Small intestine (tissue), 7 donors: ENCODE measurements at regions not wholly inside any gene's neighbourhood (a gene's known extent, or its start where the extent isn't known, plus 50 kb on each side); places are given as distances from the start of the nearest gene placed in this dataset.
"Not testable (repeated sequence)": the region's sequence is repeated elsewhere in the genome, so short reads cannot be mapped to it uniquely, and the experiment has no call there.

Experiments
- DNase-seq, 2 donors: peaks; one replicate each; pipeline versions ENCODE4 v3.0.0 to v3.0.0-alpha.2; 2013
- FAIRE-seq: peaks from 2 replicates; lab custom pipeline; 2012; peaks lifted over from hg19 to GRCh38; lab: Jason Lieb, UNC
- H3K27ac ChIP-seq, 3 donors: one replicate each; pipeline ENCODE4 v1.5.1; 2013; ENCODE audit warnings: low read length in 2 of 3, mild to moderate bottlenecking in 2 of 3, control low read depth in 1 of 3, inconsistent platforms in 1 of 3, low read depth in 1 of 3, moderate library complexity in 1 of 3
- H3K27me3 ChIP-seq, 3 donors: one replicate each; pipeline ENCODE4 v1.6.1; 2013; ENCODE audit warnings: low read length in 3 of 3, inconsistent platforms in 1 of 3; ENCODE audit not compliant: control insufficient read depth in 3 of 3, insufficient read depth in 3 of 3
- H3K36me3 ChIP-seq, 3 donors: one replicate each; pipeline ENCODE4 v1.6.1; 2013; ENCODE audit warnings: low read length in 3 of 3, inconsistent platforms in 1 of 3, low read depth in 1 of 3, mild to moderate bottlenecking in 1 of 3, moderate library complexity in 1 of 3; ENCODE audit not compliant: control insufficient read depth in 3 of 3, insufficient read depth in 2 of 3
- H3K4me1 ChIP-seq, 3 donors: one replicate each; pipeline ENCODE4 v1.6.1; 2013; ENCODE audit warnings: low read length in 2 of 3, inconsistent platforms in 1 of 3, low read depth in 1 of 3, mild to moderate bottlenecking in 1 of 3, moderate library complexity in 1 of 3; ENCODE audit not compliant: control insufficient read depth in 3 of 3, insufficient read depth in 2 of 3
- H3K4me3 ChIP-seq, 3 donors: one replicate each; pipeline ENCODE4 v1.5.1; 2013; ENCODE audit warnings: low read length in 3 of 3, control low read depth in 1 of 3, inconsistent platforms in 1 of 3, low read depth in 1 of 3, mild to moderate bottlenecking in 1 of 3, moderate library complexity in 1 of 3
- H3K9me3 ChIP-seq, 2 donors: one replicate each; pipeline ENCODE4 v1.6.1; 2013; ENCODE audit warnings: low read depth in 1 of 2, low read length in 1 of 2; ENCODE audit not compliant: control insufficient read depth in 2 of 2, insufficient read depth in 1 of 2
- WGBS, 3 donors: extraction: QIAGEN DNeasy Blood & Tissue Kit; methylation state at CpG; one replicate each; pipeline ENCODE4 v1.1.7; 2013; 5-methylcytosine and 5-hydroxymethylcytosine counted together
- donor health status: healthy with polysubstance abuse.
- donor health status: control.
- donor health status: control.
- donor health status: Bipolar disorder and iron deficiency.
- donor health status: healthy.

DNA sequence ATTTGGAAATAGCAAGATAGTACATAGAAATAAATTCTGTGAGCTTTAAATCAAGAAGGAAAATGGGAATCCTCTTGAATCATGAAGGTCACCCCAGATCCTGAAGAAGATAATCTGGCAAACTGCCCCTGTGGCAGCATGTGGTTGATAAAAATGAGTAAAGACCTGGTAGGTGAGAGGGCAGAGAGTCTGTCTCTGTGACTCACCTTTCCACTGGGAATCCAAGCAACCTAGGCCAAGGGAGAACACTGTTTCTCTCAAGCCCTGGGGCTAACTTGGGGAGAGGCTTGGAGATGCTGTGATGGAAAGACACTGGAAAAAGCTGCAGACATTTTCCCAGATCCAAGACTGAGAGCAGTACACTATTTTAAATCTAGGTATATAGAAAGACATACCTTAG, 185.8 kb upstream of the CNTNAP5 start:
- H3K27ac ChIP-seq: no peak overlapping the region
- H3K27me3 ChIP-seq: no peaks in the 10 kb centered on the region
- FAIRE-seq (no peak), DNase-seq (no peak)
- no peak overlapping the region for H3K4me3 ChIP-seq
- no peaks in the 10 kb centered on the region for H3K36me3 ChIP-seq
- H3K4me1 ChIP-seq: no peaks in the 10 kb centered on the region
- H3K9me3 ChIP-seq: peaks cover 0 to 27% of the 10 kb centered on the region in 2 donors

DNA sequence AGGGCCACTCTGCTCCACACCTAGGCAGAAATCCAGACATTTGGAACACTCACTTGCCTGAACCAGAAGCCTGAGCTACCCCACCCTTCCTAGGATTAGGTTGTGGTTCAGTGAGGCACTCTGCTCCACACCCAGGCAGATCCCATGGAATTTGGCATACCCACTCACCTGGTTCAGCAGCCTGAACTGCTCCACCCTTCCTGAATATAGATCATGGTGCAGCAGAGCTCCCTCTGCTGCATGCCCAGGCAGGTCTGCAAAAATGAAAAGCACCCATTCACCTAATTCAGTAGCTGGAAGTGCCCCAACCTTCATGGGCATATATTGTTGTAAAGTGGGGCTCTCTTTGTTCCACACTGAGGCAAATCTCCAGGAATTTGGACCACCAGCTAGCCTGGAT, 185.1 kb upstream of the CNTNAP5 start:
- H3K36me3 ChIP-seq: no peaks in the 10 kb centered on the region
- H3K27me3 ChIP-seq: no peaks in the 10 kb centered on the region
- H3K4me1 ChIP-seq: no peaks in the 10 kb centered on the region
- H3K9me3 ChIP-seq: peaks cover 0 to 27% of the 10 kb centered on the region in 2 donors
- H3K4me3 ChIP-seq: no peak overlapping the region
- FAIRE-seq: no peak
- no peak for DNase-seq
- no peak overlapping the region for H3K27ac ChIP-seq

DNA sequence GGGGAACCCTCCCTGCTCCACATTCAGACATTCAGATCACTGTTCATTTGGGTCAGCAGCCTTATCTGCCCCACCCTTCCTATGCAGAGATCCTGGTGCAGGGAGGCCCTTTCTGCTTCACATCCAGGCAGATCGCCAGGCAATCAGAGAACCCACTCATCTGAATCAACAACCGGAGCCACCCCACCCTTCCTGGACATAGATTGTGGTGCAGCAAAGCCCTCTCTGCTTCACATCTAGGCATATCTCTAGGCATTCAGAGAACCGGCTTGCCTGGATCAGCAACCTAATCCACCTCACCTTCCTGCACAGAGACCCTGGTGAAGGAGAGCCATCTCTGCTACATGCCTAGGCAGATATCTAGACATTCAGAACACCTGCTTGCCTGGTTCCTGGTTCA, 184.5 kb upstream of the CNTNAP5 start:
- Histone ChIP-seq H3K27me3 (no peaks in the 10 kb centered on the region), H3K4me1 (no peaks in the 10 kb centered on the region), H3K36me3 (no peaks in the 10 kb centered on the region), H3K9me3 (peaks cover 0 to 25% of the 10 kb centered on the region in 2 donors), H3K27ac (no peak overlapping the region), H3K4me3 (no peak overlapping the region)
- FAIRE-seq (no peak), DNase-seq (no peak)
- WGBS, 3 donors: 88 to 94% (median 94%) methylated on average over 3 of the region's 3 CpGs

DNA sequence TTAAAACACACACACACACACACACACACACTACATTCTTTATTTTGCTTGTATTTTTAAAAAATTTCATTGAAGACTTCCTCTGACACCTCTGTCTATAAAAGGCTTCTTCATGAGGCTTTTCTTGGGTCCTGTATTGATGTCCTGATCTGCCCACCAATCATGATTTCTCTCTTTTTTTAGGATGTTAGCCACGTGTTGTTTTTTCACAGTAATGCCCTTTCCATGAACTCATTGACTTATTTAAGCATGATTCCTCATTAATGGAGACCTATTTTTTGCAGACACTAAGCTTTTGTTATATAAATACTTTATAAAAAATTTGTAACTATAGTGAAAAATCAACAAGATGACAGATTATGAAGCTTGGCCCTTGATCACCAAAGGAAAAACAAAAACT, 173.8 kb upstream of the CNTNAP5 start:
- Histone ChIP-seq H3K9me3 (peaks cover 0 to 27% of the 10 kb centered on the region in 2 donors), H3K4me3 (no peak overlapping the region), H3K4me1 (no peaks in the 10 kb centered on the region), H3K27me3 (no peaks in the 10 kb centered on the region), H3K36me3 (no peaks in the 10 kb centered on the region), H3K27ac (no peak overlapping the region)
- 41 to 50% (median 43%) methylated on average over 1 of the region's 1 CpG for WGBS, 3 donors
- DNase-seq: no peak
- no peak for FAIRE-seq

DNA sequence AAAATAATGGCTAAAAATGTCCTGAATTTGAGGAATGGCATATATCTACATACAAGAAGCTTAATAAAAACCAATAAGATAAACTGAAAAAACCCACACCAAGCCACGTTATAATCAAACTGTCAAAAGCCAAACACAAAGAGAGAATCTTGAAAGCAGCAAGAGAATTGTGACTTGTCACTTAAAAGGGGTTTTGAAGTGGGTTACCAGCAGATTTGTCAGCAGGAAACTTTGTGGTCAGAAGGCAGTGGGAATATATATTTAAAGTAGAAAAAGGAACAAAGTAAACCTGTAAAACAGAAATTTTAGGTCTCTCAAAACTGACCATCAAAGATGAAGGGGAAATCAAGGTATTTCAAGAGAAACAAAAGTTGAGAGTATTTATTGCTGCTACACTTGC, 171.9 kb upstream of the CNTNAP5 start:
- H3K4me1 ChIP-seq: no peaks in the 10 kb centered on the region
- H3K9me3 ChIP-seq: peaks cover 0 to 28% of the 10 kb centered on the region in 2 donors
- H3K27ac ChIP-seq: no peak overlapping the region
- no peaks in the 10 kb centered on the region for H3K27me3 ChIP-seq
- DNase-seq (no peak), FAIRE-seq (no peak)
- 42 to 47% (median 43%) methylated on average over 1 of the region's 1 CpG for WGBS, 3 donors
- no peaks in the 10 kb centered on the region for H3K36me3 ChIP-seq
- no peak overlapping the region for H3K4me3 ChIP-seq

DNA sequence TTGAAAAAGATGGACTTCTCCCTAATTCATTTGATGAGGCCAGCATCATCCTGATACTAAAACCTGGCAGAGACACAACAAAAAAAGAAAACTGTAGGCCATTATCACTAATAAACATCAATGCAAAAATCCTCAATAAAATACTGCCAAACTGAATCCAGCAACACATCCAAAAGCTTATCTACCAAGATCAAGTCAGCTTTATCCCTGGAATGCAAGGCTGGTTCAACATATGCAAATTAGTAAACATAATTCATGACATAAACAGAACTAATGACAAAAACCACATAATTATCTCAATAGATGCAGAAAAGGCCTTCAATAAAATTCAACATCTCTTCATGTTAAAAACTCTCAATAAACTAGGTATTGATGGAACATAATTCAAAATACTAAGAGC, 166.1 kb upstream of the CNTNAP5 start:
- not testable (repeated sequence) for H3K4me1 ChIP-seq, FAIRE-seq
- peaks cover 0 to 12% of the 10 kb centered on the region in 2 donors for H3K9me3 ChIP-seq

DNA sequence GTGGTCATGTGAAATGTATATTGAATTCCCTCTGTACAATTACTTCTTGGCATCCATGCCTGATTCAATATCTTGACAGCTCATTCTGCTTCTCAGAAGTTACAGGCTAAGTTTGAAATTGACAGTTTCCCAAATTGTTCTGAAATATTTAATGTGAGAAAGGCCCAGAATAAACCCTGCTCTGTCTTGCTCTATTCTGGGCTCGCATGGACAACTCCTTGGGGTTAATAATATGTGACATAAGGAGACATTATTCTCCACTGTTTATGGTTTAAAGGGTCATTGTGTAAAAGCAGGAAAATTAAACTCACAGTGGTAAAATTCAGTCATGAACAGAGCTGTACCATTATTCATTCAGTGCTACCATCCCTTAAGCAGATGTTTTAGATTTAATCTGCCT, 160.7 kb upstream of the CNTNAP5 start:
- DNase-seq: no peak
- WGBS, 3 donors: 63 to 74% (median 71%) methylated on average over 1 of the region's 1 CpG
- Histone ChIP-seq H3K9me3 (peaks cover 0 to 2% of the 10 kb centered on the region in 2 donors), H3K36me3 (no peaks in the 10 kb centered on the region), H3K27ac (no peak overlapping the region), H3K27me3 (no peaks in the 10 kb centered on the region), H3K4me3 (no peak overlapping the region), H3K4me1 (no peaks in the 10 kb centered on the region)
- FAIRE-seq: no peak

More for the DNA sequence above, 166.1 kb upstream of the CNTNAP5 start:
- not testable (repeated sequence) for H3K4me3 ChIP-seq, H3K27ac ChIP-seq, H3K27me3 ChIP-seq, DNase-seq, H3K36me3 ChIP-seq

DNA sequence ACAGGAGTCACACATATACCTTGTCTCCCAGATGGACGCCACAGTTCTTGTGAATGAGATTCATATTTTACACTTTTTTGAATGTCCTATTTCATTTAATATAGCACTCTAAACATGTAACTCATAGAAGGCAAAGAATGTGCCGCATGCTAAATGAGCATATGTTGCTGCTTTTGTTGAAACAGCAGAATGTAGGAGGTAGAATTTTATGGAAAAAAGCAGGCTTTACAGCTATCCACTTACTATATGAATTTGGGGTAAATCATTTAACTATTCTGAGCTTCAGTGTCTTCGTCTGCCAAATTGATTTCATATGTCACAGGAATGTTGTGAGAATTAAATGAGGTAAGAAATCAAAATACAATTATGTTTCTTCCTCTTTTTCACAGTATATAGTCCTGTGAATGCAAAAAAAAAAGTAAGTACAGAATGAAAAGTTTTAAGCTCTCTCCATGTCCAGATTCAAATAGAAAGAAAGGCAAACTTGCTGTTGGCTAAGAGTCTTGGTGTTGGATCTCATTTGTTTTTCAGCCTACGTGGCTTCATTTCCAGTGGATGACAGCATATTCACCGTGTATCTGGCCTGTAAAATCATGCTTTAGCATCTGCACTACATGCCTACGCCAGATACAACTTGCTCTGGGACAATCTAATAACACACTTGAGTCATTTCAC, 154.7 kb upstream of the CNTNAP5 start:
- no peaks in the 10 kb centered on the region for H3K4me1 ChIP-seq
- no peak overlapping the region for H3K27ac ChIP-seq
- H3K9me3 ChIP-seq: peaks cover 0 to 4% of the 10 kb centered on the region in 2 donors
- WGBS, 3 donors: 68 to 77% (median 70%) methylated on average over 6 of the region's 6 CpGs
- DNase-seq: no peak
- H3K36me3 ChIP-seq: no peaks in the 10 kb centered on the region
- H3K4me3 ChIP-seq: no peak overlapping the region
- no peaks in the 10 kb centered on the region for H3K27me3 ChIP-seq
- no peak for FAIRE-seq

DNA sequence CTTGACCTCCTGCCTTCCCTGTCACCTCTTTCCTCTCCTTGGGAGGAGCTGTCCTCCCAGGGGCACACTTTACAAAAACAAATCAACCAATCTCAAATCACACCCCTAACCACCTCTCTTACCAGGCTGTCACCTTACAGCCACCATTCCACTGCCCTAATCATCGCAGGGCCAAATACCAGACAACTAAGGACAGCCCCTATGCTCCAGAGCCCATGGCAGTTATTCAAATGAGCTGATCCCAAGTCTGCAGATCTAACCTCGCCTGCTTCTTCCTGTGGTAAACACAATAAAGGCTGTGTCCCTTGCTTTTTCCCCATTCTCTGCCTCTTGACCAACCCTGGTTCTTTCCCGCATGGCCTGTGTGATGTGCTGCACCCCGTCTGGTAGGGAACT, 154.2 kb upstream of the CNTNAP5 start:
- Histone ChIP-seq H3K9me3 (peaks cover 0 to 4% of the 10 kb centered on the region in 2 donors), H3K36me3 (no peaks in the 10 kb centered on the region), H3K27ac (no peak overlapping the region), H3K27me3 (no peaks in the 10 kb centered on the region), H3K4me1 (no peaks in the 10 kb centered on the region), H3K4me3 (no peak overlapping the region)
- FAIRE-seq (no peak), DNase-seq (no peak)
- WGBS, 3 donors: 72 to 82% (median 80%) methylated on average over 4 of the region's 4 CpGs
